ENCODE measurements at regions not wholly inside any gene's neighbourhood (a gene's known extent, or its start where the extent isn't known, plus 50 kb on each side); places are given as distances from the start of the nearest gene placed in this dataset.

- DNase-seq: no peak
These were observed 267.8 kb downstream of the ENGASE start for GRCh38 chr17:79342376-79342775.

- no peak for DNase-seq
These were observed 267.2 kb downstream of the ENGASE start for GRCh38 chr17:79341816-79342215.

- no peak for DNase-seq
These were observed 266.7 kb downstream of the ENGASE start for GRCh38 chr17:79341222-79341780.

- no peak for DNase-seq
These were observed 266.0 kb downstream of the ENGASE start for GRCh38 chr17:79340333-79341221.

GRCh38 chr17:79339321-79339720, 264.7 kb downstream of the ENGASE start:
- no peak for DNase-seq

GRCh38 chr17:79338604-79339003, 264.0 kb downstream of the ENGASE start:
- DNase-seq: no peak

- DNase-seq: peak; percentile 8
These were observed 263.5 kb downstream of the ENGASE start for GRCh38 chr17:79338152-79338551.

- no peak for DNase-seq
These were observed 262.4 kb downstream of the ENGASE start for GRCh38 chr17:79337053-79337452.

GRCh38 chr17:79335456-79335855, 260.8 kb downstream of the ENGASE start:
- DNase-seq: no peak

- no peak for DNase-seq
These were observed 257.5 kb downstream of the ENGASE start for GRCh38 chr17:79332011-79332554.

- DNase-seq: no peak
These were observed 256.9 kb downstream of the ENGASE start for GRCh38 chr17:79331492-79331891.

GRCh38 chr17:79330696-79331095, 256.1 kb downstream of the ENGASE start:
- no peak for DNase-seq

- DNase-seq: no peak
These were observed 255.6 kb downstream of the ENGASE start for GRCh38 chr17:79330229-79330628.

GRCh38 chr17:79326814-79327213, 252.2 kb downstream of the ENGASE start:
- no peak for DNase-seq

- DNase-seq: peak; percentile 79
These were observed 251.2 kb downstream of the ENGASE start for GRCh38 chr17:79325709-79326430.

GRCh38 chr17:79324194-79324593, 249.6 kb downstream of the ENGASE start:
- DNase-seq: no peak

GRCh38 chr17:79323566-79323965, 248.9 kb downstream of the ENGASE start:
- no peak for DNase-seq

- DNase-seq: no peak
These were observed 247.8 kb downstream of the ENGASE start for GRCh38 chr17:79322211-79323123.

- DNase-seq: no peak
These were observed 245.7 kb downstream of the ENGASE start for GRCh38 chr17:79320331-79320730.

- no peak for DNase-seq
These were observed 243.3 kb downstream of the ENGASE start for GRCh38 chr17:79317916-79318315.

- DNase-seq: no peak
These were observed 242.2 kb downstream of the ENGASE start for GRCh38 chr17:79316805-79317204.
